ENCODE measurements at regions not wholly inside any gene's neighbourhood (a gene's known extent, or its start where the extent isn't known, plus 50 kb on each side); places are given as distances from the start of the nearest gene placed in this dataset.

GRCh38 chr3:80261082-80261481, 493.3 kb upstream of the ROBO1 start:
- no peak for DNase-seq

GRCh38 chr3:80259736-80260135, 491.9 kb upstream of the ROBO1 start:
- DNase-seq: no peak

GRCh38 chr3:80252113-80252512, 484.3 kb upstream of the ROBO1 start:
- no peak for DNase-seq

- DNase-seq: no peak
Measured at GRCh38 chr3:80247766-80248165, 480.0 kb upstream of the ROBO1 start.

GRCh38 chr3:80244390-80244789, 476.6 kb upstream of the ROBO1 start:
- DNase-seq: no peak

GRCh38 chr3:80241791-80242190, 474.0 kb upstream of the ROBO1 start:
- no peak for DNase-seq

GRCh38 chr3:80239301-80239700, 471.5 kb upstream of the ROBO1 start:
- no peak for DNase-seq

GRCh38 chr3:80238606-80239005, 470.8 kb upstream of the ROBO1 start:
- DNase-seq: no peak

- no peak for DNase-seq
Measured at GRCh38 chr3:80238152-80238551, 470.4 kb upstream of the ROBO1 start.

- DNase-seq: no peak
Measured at GRCh38 chr3:80234706-80235105, 466.9 kb upstream of the ROBO1 start.

GRCh38 chr3:80233576-80233975, 465.8 kb upstream of the ROBO1 start:
- no peak for DNase-seq

GRCh38 chr3:80232760-80233159, 465.0 kb upstream of the ROBO1 start:
- no peak for DNase-seq

GRCh38 chr3:80230962-80231361, 463.2 kb upstream of the ROBO1 start:
- no peak for DNase-seq

GRCh38 chr3:80227216-80227615, 459.4 kb upstream of the ROBO1 start:
- no peak for DNase-seq

- DNase-seq: no peak
Measured at GRCh38 chr3:80215191-80215590, 447.4 kb upstream of the ROBO1 start.

- no peak for DNase-seq
Measured at GRCh38 chr3:80213086-80213485, 445.3 kb upstream of the ROBO1 start.

- DNase-seq: no peak
Measured at GRCh38 chr3:80192936-80193335, 425.1 kb upstream of the ROBO1 start.

GRCh38 chr3:80190051-80190450, 422.3 kb upstream of the ROBO1 start:
- DNase-seq: no peak

- DNase-seq: no peak
Measured at GRCh38 chr3:80187981-80188380, 420.2 kb upstream of the ROBO1 start.

GRCh38 chr3:80159990-80160506, 392.2 kb upstream of the ROBO1 start:
- DNase-seq: no peak

- DNase-seq: no peak
Measured at GRCh38 chr3:80158332-80158731, 390.5 kb upstream of the ROBO1 start.

GRCh38 chr3:80157546-80157945, 389.7 kb upstream of the ROBO1 start:
- DNase-seq: no peak

GRCh38 chr3:80152692-80153091, 384.9 kb upstream of the ROBO1 start:
- DNase-seq: no peak

GRCh38 chr3:80142714-80143113, 374.9 kb upstream of the ROBO1 start:
- no peak for DNase-seq

- DNase-seq: no peak
Measured at GRCh38 chr3:80141557-80141956, 373.8 kb upstream of the ROBO1 start.

- no peak for DNase-seq
Measured at GRCh38 chr3:80116281-80116680, 348.5 kb upstream of the ROBO1 start.

All from activated effector memory CD4-positive, alpha-beta T cell treated with anti-CD3 and anti-CD28 coated beads, Interleukin-2, amount 50 U/mL, for 16 hours (primary cell).